IMR-90 (cell line): ENCODE measurements at regions not wholly inside any gene's neighbourhood (a gene's known extent, or its start where the extent isn't known, plus 50 kb on each side); places are given as distances from the start of the nearest gene placed in this dataset.

Experiments used
- ATAC-seq: fragments of 200-7000 bp; cut with Tn5 transposase; 2 replicates; pipeline ENCODE4 v1.9.1; 2020; ENCODE audit warnings: low read depth, mild to moderate bottlenecking, moderate library complexity
- BruUV-seq: library from RNA; stranded (reverse); fragments of 400-500 nt; replicated peaks from 2 replicates; lab custom pipeline; 2021; lab: Mats Ljungman, UMichigan
- CTCF ChIA-PET: fragments of 300-600 bp; formaldehyde crosslinking; extraction: SDS; loops from one replicate; lab custom pipeline; 2021; ENCODE audit warnings: antibody characterized with exemption; lab: Yijun Ruan, JAX
- POLR2A ChIA-PET: fragments of 300-600 bp; sonication (Branson Sonifier 250); formaldehyde crosslinking; loops from one replicate; lab custom pipeline; 2022; ENCODE audit warnings: antibody characterized with exemption; ENCODE audit not compliant: unreplicated experiment; lab: Charles Lee
- DNase-seq: peaks from one replicate; pipeline ENCODE4 v3.0.0; 2013
- H2AFZ ChIP-seq: replicated peaks from 2 replicates; pipeline ENCODE3; 2013; ENCODE audit warnings: low read length, mild to moderate bottlenecking; ENCODE audit not compliant: poor library complexity
- H2AK5ac ChIP-seq: 2 replicates; pipeline ENCODE4 v1.6.1; 2013; ENCODE audit warnings: low read depth, low read length, inconsistent platforms
- H2AK9ac ChIP-seq: replicated peaks from 2 replicates; pipeline ENCODE3; 2013; ENCODE audit warnings: mild to moderate bottlenecking, low read depth, low read length, moderate library complexity; ENCODE audit not compliant: poor library complexity
- H2BK120ac ChIP-seq: 2 replicates; pipeline ENCODE4 v1.6.1; 2013; ENCODE audit warnings: low read depth, low read length, inconsistent platforms
- H2BK15ac ChIP-seq: 3 replicates; pipeline ENCODE4 v1.6.1; 2013; ENCODE audit warnings: low read depth, low read length, inconsistent platforms
- H2BK20ac ChIP-seq: 2 replicates; pipeline ENCODE4 v1.6.1; 2013; ENCODE audit warnings: low read depth, mild to moderate bottlenecking, inconsistent platforms, low read length, moderate library complexity
- H2BK5ac ChIP-seq: 2 replicates; pipeline ENCODE4 v1.6.1; 2013; ENCODE audit warnings: mild to moderate bottlenecking, low read depth, low read length, inconsistent platforms; ENCODE audit not compliant: poor library complexity, severe bottlenecking
- H3K14ac ChIP-seq: replicated peaks from 2 replicates; pipeline ENCODE4 v1.6.1; 2013; ENCODE audit warnings: low read depth, low read length, inconsistent platforms
- H3K18ac ChIP-seq: 2 replicates; pipeline ENCODE4 v1.6.1; 2013; ENCODE audit warnings: low read depth, low read length, control low read depth
- H3K23ac ChIP-seq: 2 replicates; pipeline ENCODE4 v1.6.1; 2013; ENCODE audit warnings: low read depth, low read length, inconsistent platforms
- H3K27ac ChIP-seq: 2 replicates; pipeline ENCODE4 v1.5.1; 2013; ENCODE audit warnings: mild to moderate bottlenecking, control low read depth, low read length; ENCODE audit not compliant: insufficient read depth
- H3K27me3 ChIP-seq: 2 replicates; pipeline ENCODE4 v1.6.1; 2013; ENCODE audit warnings: low read length; ENCODE audit not compliant: control insufficient read depth, insufficient read depth
- H3K36me3 ChIP-seq: 2 replicates; pipeline ENCODE4 v1.6.1; 2013; ENCODE audit warnings: low read length, mixed read lengths; ENCODE audit not compliant: control insufficient read depth, insufficient read depth
- H3K4ac ChIP-seq: 2 replicates; pipeline ENCODE4 v1.6.1; 2013; ENCODE audit warnings: low read depth, low read length, inconsistent platforms
- H3K4me1 ChIP-seq: 2 replicates; pipeline ENCODE4 v1.6.1; 2013; ENCODE audit warnings: low read length, mixed read lengths; ENCODE audit not compliant: control insufficient read depth, insufficient read depth
- H3K4me2 ChIP-seq: 2 replicates; pipeline ENCODE4 v1.6.1; 2013; ENCODE audit warnings: low read depth, mild to moderate bottlenecking, control low read depth, low read length, moderate library complexity
- H3K4me3 ChIP-seq: 2 replicates; pipeline ENCODE4 v1.5.1; 2013; ENCODE audit warnings: low read depth, mild to moderate bottlenecking, control low read depth, low read length, moderate library complexity; ENCODE audit not compliant: insufficient read depth
- H3K56ac ChIP-seq: 2 replicates; pipeline ENCODE4 v1.6.1; 2013; ENCODE audit warnings: low read length, inconsistent platforms; ENCODE audit not compliant: insufficient read depth; ENCODE audit errors: extremely low read depth
- H3K79me1 ChIP-seq, 2 experiments: 2 replicates each; pipeline ENCODE4 v1.6.1; 2013; ENCODE audit warnings: low read length in 2 of 2, inconsistent platforms in 1 of 2, low read depth in 1 of 2
- H3K9ac ChIP-seq: 2 replicates; pipeline ENCODE4 v1.6.1; 2013; ENCODE audit warnings: low read depth, low read length, control low read depth
- H3K9me1 ChIP-seq: 2 replicates; pipeline ENCODE4 v1.6.1; 2013; ENCODE audit warnings: low read length, inconsistent platforms; ENCODE audit not compliant: insufficient read depth
- H3K9me3 ChIP-seq: 2 replicates; pipeline ENCODE4 v1.6.1; 2013; ENCODE audit warnings: low read length; ENCODE audit not compliant: control insufficient read depth, insufficient read depth
- H4K20me1 ChIP-seq: 2 replicates; pipeline ENCODE4 v1.6.1; 2013; ENCODE audit warnings: low read length, inconsistent platforms; ENCODE audit not compliant: insufficient read depth
- H4K5ac ChIP-seq: 2 replicates; pipeline ENCODE4 v1.6.1; 2013; ENCODE audit warnings: mild to moderate bottlenecking, low read depth, low read length, control low read depth
- H4K8ac ChIP-seq, 2 experiments: 2 replicates each; pipeline ENCODE4 v1.6.1; 2013; ENCODE audit warnings: low read depth in 2 of 2, low read length in 2 of 2, control low read depth in 1 of 2, inconsistent platforms in 1 of 2
- H4K91ac ChIP-seq: 2 replicates; pipeline ENCODE4 v1.6.1; 2013; ENCODE audit warnings: low read depth, low read length, inconsistent platforms; ENCODE audit not compliant: insufficient read depth
- BHLHE40 ChIP-seq: fragments of 150-350 bp; IDR thresholded peaks from 2 replicates; pipeline ENCODE4 v1.6.1; 2016; ENCODE audit warnings: mild to moderate bottlenecking, low read depth, low read length
- CEBPB ChIP-seq: IDR thresholded peaks from 2 replicates; pipeline ENCODE4 v1.6.1; 2012; ENCODE audit warnings: low read depth, low read length, improper control_type of control experiment
- CHD1 ChIP-seq: IDR thresholded peaks from 2 replicates; pipeline ENCODE4 v1.6.1; 2012; ENCODE audit warnings: low read depth, low read length, improper control_type of control experiment
- CTCF ChIP-seq: conservative IDR thresholded peaks from 2 replicates; pipeline ENCODE4 v1.5.1; 2012; ENCODE audit warnings: mild to moderate bottlenecking, low read depth, low read length, improper control_type of control experiment
- ELK1 ChIP-seq: fragments of 150-350 bp; IDR thresholded peaks from 2 replicates; pipeline ENCODE4 v1.6.1; 2016; ENCODE audit warnings: low read depth, mild to moderate bottlenecking, low read length, moderate library complexity, borderline replicate concordance
- FOS ChIP-seq: fragments of 150-350 bp; IDR thresholded peaks from 2 replicates; pipeline ENCODE4 v1.6.1; 2016; ENCODE audit warnings: low read depth, low read length
- MAFK ChIP-seq: IDR thresholded peaks from 2 replicates; pipeline ENCODE4 v1.6.1; 2012; ENCODE audit warnings: low read depth, low read length, improper control_type of control experiment
- MAZ ChIP-seq: IDR thresholded peaks from 2 replicates; pipeline ENCODE4 v1.6.1; 2012; ENCODE audit warnings: low read depth, mild to moderate bottlenecking, low read length, improper control_type of control experiment, moderate library complexity, borderline replicate concordance
- MXI1 ChIP-seq: IDR thresholded peaks from 2 replicates; pipeline ENCODE4 v1.6.1; 2012; ENCODE audit warnings: low read depth, mild to moderate bottlenecking, low read length, moderate library complexity, borderline replicate concordance
- NFE2L2 ChIP-seq: fragments of 150-350 bp; IDR thresholded peaks from 2 replicates; pipeline ENCODE4 v1.6.1; 2016; ENCODE audit warnings: low read depth, mild to moderate bottlenecking, low read length
- POLR2A ChIP-seq: IDR thresholded peaks from 2 replicates; pipeline ENCODE4 v1.6.1; 2012; ENCODE audit warnings: mild to moderate bottlenecking, low read depth, low read length
- RAD21 ChIP-seq: IDR thresholded peaks from 2 replicates; pipeline ENCODE4 v1.6.1; 2012; ENCODE audit warnings: low read length, improper control_type of control experiment
- RCOR1 ChIP-seq: IDR thresholded peaks from 2 replicates; pipeline ENCODE4 v1.6.1; 2012; ENCODE audit warnings: mild to moderate bottlenecking, low read length, improper control_type of control experiment; ENCODE audit not compliant: insufficient replicate concordance
- RFX5 ChIP-seq: IDR thresholded peaks from 2 replicates; pipeline ENCODE4 v1.8.0; 2012; ENCODE audit warnings: low read depth, mild to moderate bottlenecking, low read length, moderate library complexity
- SMC3 ChIP-seq: fragments of 150-350 bp; IDR thresholded peaks from 2 replicates; pipeline ENCODE4 v1.6.1; 2016; ENCODE audit warnings: low read depth, mild to moderate bottlenecking, antibody characterized with exemption, low read length, moderate library complexity
- USF2 ChIP-seq: fragments of 150-350 bp; IDR thresholded peaks from 2 replicates; pipeline ENCODE4 v1.6.1; 2017; ENCODE audit warnings: mild to moderate bottlenecking, antibody characterized with exemption, low read length, low read depth
- dilution Hi-C: fragments of 300-500 bp; cut with HindIII; formaldehyde crosslinking; loops from one replicate; pipeline ENCODE4 v1.14.3; 2018; ENCODE audit warnings: low sequenced_read_pairs; ENCODE audit not compliant: unreplicated experiment
- in situ Hi-C: fragments of 300-500 bp; cut with MboI; formaldehyde crosslinking; loops from 3 replicates; pipeline ENCODE4 v1.14.3; 2019; ENCODE audit warnings: low sequenced_read_pairs, inconsistent platforms, mixed read lengths
- intact Hi-C: fragments of 100-400 bp; cut with micrococcal nuclease; formaldehyde crosslinking; loops from 2 replicates; pipeline ENCODE4 v1.10.0; 2022

- dilution Hi-C loops (no loop called here), in situ Hi-C loops (no loop called here), intact Hi-C loops (no loop called here)
- no peak overlapping the region for H3K4ac ChIP-seq
- ChIA-PET POLR2A (no interaction called here), CTCF (no interaction called here)
- no peak overlapping the region for H2AK9ac ChIP-seq
- ATAC-seq (no peak), DNase-seq (no peak)
- no peak overlapping the region for H2BK15ac ChIP-seq
- H3K14ac ChIP-seq = no peak overlapping the region
- H3K27me3 ChIP-seq = peaks cover 2% of the 10 kb centered on the region; the same call in 1 of the 2 replicates
- H4K20me1 ChIP-seq = no peaks in the 10 kb centered on the region
- no peak overlapping the region for H3K9ac ChIP-seq
- no peak overlapping the region for H3K4me3 ChIP-seq
- no peak overlapping the region for H3K18ac ChIP-seq
- no peaks in the 10 kb centered on the region for H3K4me1 ChIP-seq
- no peak overlapping the region for H3K23ac ChIP-seq
- no peak overlapping the region for H2BK20ac ChIP-seq
- no peaks in the 10 kb centered on the region for H3K79me1 ChIP-seq
- H4K8ac ChIP-seq = no peak overlapping the region
- TF ChIP-seq ELK1 (no peak), CHD1 (no peak), RCOR1 (no peak), MAZ (no peak), NFE2L2 (no peak), BHLHE40 (no peak), MXI1 (no peak), RFX5 (no peak), POLR2A (no peak), MAFK (no peak), SMC3 (no peak), USF2 (no peak), FOS (no peak), CEBPB (no peak), RAD21 (no peak), CTCF (no peak)
- no peak overlapping the region for H4K5ac ChIP-seq
- H3K9me3 ChIP-seq = peaks cover 3% of the 10 kb centered on the region; the same call in 1 of the 2 replicates
- no peak overlapping the region for H2BK120ac ChIP-seq
- no peak overlapping the region for H3K4me2 ChIP-seq
- BruUV-seq = no TSS peak
- H4K91ac ChIP-seq = no peak overlapping the region
- H2AFZ ChIP-seq = no peak overlapping the region
- no peak overlapping the region for H3K27ac ChIP-seq
- H3K56ac ChIP-seq = no peak overlapping the region
- no peak overlapping the region for H2BK5ac ChIP-seq
- no peaks in the 10 kb centered on the region for H3K9me1 ChIP-seq
- no peak overlapping the region for H2AK5ac ChIP-seq
- no peaks in the 10 kb centered on the region for H3K36me3 ChIP-seq
Observed at GRCh38 chr12:94807951-94808350, 157.6 kb upstream of the TMCC3 start.
